HepG2 (cell line): ENCODE measurements at regions not wholly inside any gene's neighbourhood (a gene's known extent, or its start where the extent isn't known, plus 50 kb on each side); places are given as distances from the start of the nearest gene placed in this dataset.

Source experiments
- ATAC-seq: fragments of 200-7000 bp; cut with Tn5 transposase; 3 replicates; pipeline ENCODE4 v1.9.1; 2020; ENCODE audit warnings: mild to moderate bottlenecking, moderate library complexity
- BruUV-seq: library from RNA; stranded (reverse); fragments of 400-500 nt; replicated peaks from 2 replicates; lab custom pipeline; 2021; lab: Mats Ljungman, UMichigan
- CTCF ChIA-PET: fragments of 300-600 bp; formaldehyde crosslinking; extraction: SDS; loops from one replicate; lab custom pipeline; 2021; ENCODE audit warnings: low total read pairs, inconsistent platforms, low intra/inter-chr PET ratio; lab: Yijun Ruan, JAX
- POLR2A ChIA-PET: fragments of 350-600 bp; sonication (Branson Sonifier 250); formaldehyde crosslinking; loops from one replicate; lab custom pipeline; 2020; ENCODE audit warnings: antibody characterized with exemption, inconsistent platforms; lab: Yijun Ruan, JAX
- DNase-seq: peaks from one replicate; pipeline ENCODE4 v3.0.0-alpha.2; 2015; ENCODE audit warnings: low spot score
- FAIRE-seq: peaks from 3 replicates; lab custom pipeline; 2011; peaks lifted over from hg19 to GRCh38; lab: Jason Lieb, UNC
- H2AFZ ChIP-seq: one replicate; pipeline ENCODE4 v1.6.1; 2011; ENCODE audit warnings: low read length, inconsistent platforms
- H3K27ac ChIP-seq: fragments of 300-600 bp; 3 replicates; pipeline ENCODE4 v1.8.0; 2011; ENCODE audit warnings: mixed run types, mild to moderate bottlenecking, mixed read lengths, low read length, inconsistent platforms; ENCODE audit not compliant: insufficient read depth; ENCODE audit errors: extremely low read length
- H3K27me3 ChIP-seq, 2 experiments: fragments of 200-600 bp in 1 of 2; 2 replicates in 1 of 2; 3 replicates in 1 of 2; pipeline versions ENCODE4 v1.6.0 to v1.8.0; 2011; ENCODE audit warnings: low read length in 2 of 2, mild to moderate bottlenecking in 2 of 2, moderate library complexity in 2 of 2, inconsistent platforms in 1 of 2; ENCODE audit not compliant: insufficient read depth in 2 of 2, control insufficient read depth in 1 of 2
- H3K36me3 ChIP-seq, 2 experiments: fragments of 200-600 bp in 1 of 2; replicated peaks in 1 of 2; 2 replicates in 1 of 2; 3 replicates in 1 of 2; pipeline versions ENCODE4 v1.5.1 to v1.8.0; 2011; ENCODE audit warnings: low read length in 2 of 2, inconsistent platforms in 1 of 2; ENCODE audit not compliant: insufficient read depth in 2 of 2, control insufficient read depth in 1 of 2
- H3K4me1 ChIP-seq: 2 replicates; pipeline ENCODE4 v1.5.1; 2012; ENCODE audit warnings: low read length, inconsistent platforms; ENCODE audit not compliant: insufficient read depth
- H3K4me2 ChIP-seq: 2 replicates; pipeline ENCODE4 v1.6.0; 2011; ENCODE audit warnings: low read depth, low read length, inconsistent platforms
- H3K4me3 ChIP-seq, 3 experiments: fragments of 200-600 bp in 1 of 3; sonication (generic), shearing (Covaris generic) in 1 of 3; replicated peaks in 1 of 3; 2 replicates each; pipeline ENCODE4 v1.5.1; 2011 to 2016; ENCODE audit warnings: low read length in 3 of 3, inconsistent platforms in 2 of 3, low read depth in 2 of 3, mild to moderate bottlenecking in 2 of 3, control low read depth in 1 of 3, mixed read lengths in 1 of 3; ENCODE audit not compliant: insufficient read depth in 1 of 3
- H3K79me2 ChIP-seq: one replicate; pipeline ENCODE4 v1.6.1; 2011; ENCODE audit warnings: low read length, inconsistent platforms; ENCODE audit not compliant: insufficient read depth
- H3K9ac ChIP-seq: 2 replicates; pipeline ENCODE4 v1.6.0; 2011; ENCODE audit warnings: mild to moderate bottlenecking, low read depth, low read length, inconsistent platforms; ENCODE audit not compliant: insufficient read depth
- H3K9me3 ChIP-seq: 2 replicates; pipeline ENCODE4 v1.5.1; 2012; ENCODE audit warnings: mild to moderate bottlenecking, low read length
- H4K20me1 ChIP-seq: 2 replicates; pipeline ENCODE4 v1.6.0; 2011; ENCODE audit warnings: inconsistent platforms, mild to moderate bottlenecking, low read length, moderate library complexity; ENCODE audit not compliant: insufficient read depth
- GZF1 ChIP-seq: sonication (generic); formaldehyde crosslinking; IDR thresholded peaks from 2 replicates; pipeline ENCODE4 v1.5.1; 2020; ENCODE audit warnings: mild to moderate bottlenecking, missing genetic modification reagents
- MED13 ChIP-seq: sonication (generic); formaldehyde crosslinking; IDR thresholded peaks from 2 replicates; pipeline ENCODE4 v1.5.0; 2020; ENCODE audit warnings: missing genetic modification reagents
- NKX3-1 ChIP-seq: sonication (generic); formaldehyde crosslinking; IDR thresholded peaks from 2 replicates; pipeline ENCODE4 v1.5.0; 2020; ENCODE audit warnings: missing genetic modification reagents
- THAP11 ChIP-seq: IDR thresholded peaks from 2 replicates; pipeline ENCODE4 v1.6.1; 2016; ENCODE audit warnings: missing biosample characterization, missing genetic modification reagents
- TMF1 ChIP-seq: sonication (generic); formaldehyde crosslinking; IDR thresholded peaks from 2 replicates; pipeline ENCODE4 v1.8.1; 2022; ENCODE audit warnings: low read depth, missing genetic modification reagents
- TOPORS ChIP-seq: sonication (generic); formaldehyde crosslinking; IDR thresholded peaks from 2 replicates; pipeline ENCODE4 v1.8.0; 2023; ENCODE audit warnings: mild to moderate bottlenecking, missing genetic modification reagents
- WGBS: methylation state at CpG from one replicate; pipeline ENCODE4 v1.1.6; 2017; ENCODE audit warnings: low lambda C conversion rate; 5-methylcytosine and 5-hydroxymethylcytosine counted together
- in situ Hi-C: cut with HindIII; loops from 2 replicates; pipeline ENCODE4 v1.10.0; 2017; ENCODE audit warnings: low pct_unique_long_range_greater_than_20kb; ENCODE audit not compliant: extremely low pct_ligation_motif_present
- intact Hi-C: fragments of 100-400 bp; cut with micrococcal nuclease; formaldehyde crosslinking; loops from one replicate; pipeline ENCODE4 v1.10.0; 2022; ENCODE audit not compliant: unreplicated experiment
- TF ChIP-seq, protein P1 (sequence below): sonication (generic); formaldehyde crosslinking; IDR thresholded peaks from 2 replicates; pipeline ENCODE4 v1.4.0; 2020; ENCODE audit warnings: missing genetic modification reagents, mild to moderate bottlenecking, borderline replicate concordance
- TF ChIP-seq, protein P2 (sequence below): sonication (generic); formaldehyde crosslinking; IDR thresholded peaks from 2 replicates; pipeline ENCODE4 v1.8.0; 2022; ENCODE audit warnings: mild to moderate bottlenecking, missing genetic modification reagents, moderate library complexity

DNA sequence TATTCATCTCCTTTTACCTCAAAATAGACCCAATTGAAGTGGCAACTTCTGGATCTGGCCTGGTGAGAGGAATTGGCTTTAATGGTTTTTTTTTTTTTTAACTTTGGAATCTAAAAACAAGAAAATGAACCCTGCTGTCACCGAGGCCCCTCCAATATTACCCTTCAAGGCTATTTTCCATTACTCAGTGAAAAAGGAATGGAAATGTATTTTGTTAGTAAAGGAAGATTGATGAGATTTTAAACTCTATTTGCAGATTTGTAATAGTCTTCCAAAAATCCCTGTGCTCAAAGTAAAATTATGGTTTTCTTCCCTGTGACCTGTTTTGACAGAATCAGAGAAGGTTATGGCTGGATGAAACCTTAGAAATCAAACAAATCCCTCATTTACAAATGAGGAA, 102.9 kb downstream of the TMEM170B start:
- FAIRE-seq: no peak
- ATAC-seq: no peak

More for the DNA sequence above, 102.9 kb downstream of the TMEM170B start:
- DNase-seq: no peak
- H3K79me2 ChIP-seq: no peaks in the 10 kb centered on the region
- H4K20me1 ChIP-seq: no peaks in the 10 kb centered on the region
- H3K4me1 ChIP-seq: no peaks in the 10 kb centered on the region
- no peak for TF ChIP-seq GZF1
- TF ChIP-seq NKX3-1: no peak
- TF ChIP-seq, protein P1, sequence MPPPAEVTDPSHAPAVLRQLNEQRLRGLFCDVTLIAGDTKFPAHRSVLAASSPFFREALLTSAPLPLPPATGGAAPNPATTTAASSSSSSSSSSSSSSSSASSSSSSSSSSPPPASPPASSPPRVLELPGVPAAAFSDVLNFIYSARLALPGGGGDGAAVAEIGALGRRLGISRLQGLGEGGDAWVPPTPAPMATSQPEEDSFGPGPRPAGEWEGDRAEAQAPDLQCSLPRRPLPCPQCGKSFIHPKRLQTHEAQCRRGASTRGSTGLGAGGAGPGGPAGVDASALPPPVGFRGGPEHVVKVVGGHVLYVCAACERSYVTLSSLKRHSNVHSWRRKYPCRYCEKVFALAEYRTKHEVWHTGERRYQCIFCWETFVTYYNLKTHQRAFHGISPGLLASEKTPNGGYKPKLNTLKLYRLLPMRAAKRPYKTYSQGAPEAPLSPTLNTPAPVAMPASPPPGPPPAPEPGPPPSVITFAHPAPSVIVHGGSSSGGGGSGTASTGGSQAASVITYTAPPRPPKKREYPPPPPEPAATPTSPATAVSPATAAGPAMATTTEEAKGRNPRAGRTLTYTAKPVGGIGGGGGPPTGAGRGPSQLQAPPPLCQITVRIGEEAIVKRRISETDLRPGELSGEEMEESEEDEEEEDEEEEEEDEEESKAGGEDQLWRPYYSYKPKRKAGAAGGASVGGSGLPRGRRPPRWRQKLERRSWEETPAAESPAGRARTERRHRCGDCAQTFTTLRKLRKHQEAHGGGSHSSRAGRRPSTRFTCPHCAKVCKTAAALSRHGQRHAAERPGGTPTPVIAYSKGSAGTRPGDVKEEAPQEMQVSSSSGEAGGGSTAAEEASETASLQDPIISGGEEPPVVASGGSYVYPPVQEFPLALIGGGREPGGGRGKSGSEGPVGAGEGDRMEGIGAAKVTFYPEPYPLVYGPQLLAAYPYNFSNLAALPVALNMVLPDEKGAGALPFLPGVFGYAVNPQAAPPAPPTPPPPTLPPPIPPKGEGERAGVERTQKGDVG (CRISPR knock-in tag): no peak
- no peak for TF ChIP-seq THAP11 (CRISPR knock-in tag)
- no peak for TF ChIP-seq MED13 (CRISPR knock-in tag)
- TF ChIP-seq, protein P2, sequence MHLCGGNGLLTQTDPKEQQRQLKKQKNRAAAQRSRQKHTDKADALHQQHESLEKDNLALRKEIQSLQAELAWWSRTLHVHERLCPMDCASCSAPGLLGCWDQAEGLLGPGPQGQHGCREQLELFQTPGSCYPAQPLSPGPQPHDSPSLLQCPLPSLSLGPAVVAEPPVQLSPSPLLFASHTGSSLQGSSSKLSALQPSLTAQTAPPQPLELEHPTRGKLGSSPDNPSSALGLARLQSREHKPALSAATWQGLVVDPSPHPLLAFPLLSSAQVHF (CRISPR knock-in tag): no peak
- TF ChIP-seq TMF1: no peak
- no peak for TF ChIP-seq TOPORS (CRISPR knock-in tag)
- H3K27ac ChIP-seq: no peak overlapping the region
- no peak overlapping the region for H3K9ac ChIP-seq
- intact Hi-C loops (no loop called here), in situ Hi-C loops (no loop called here)
- peaks cover 0 to 11% of the 10 kb centered on the region in 2 experiments; a peak in 3 of 5 replicates for H3K27me3 ChIP-seq
- POLR2A ChIA-PET: no interaction called here
- CTCF ChIA-PET: no interaction called here
- no peaks in the 10 kb centered on the region for H3K9me3 ChIP-seq
- H2AFZ ChIP-seq: no peak overlapping the region
- WGBS: 3% methylated on average over 1 of the region's 1 CpG
- BruUV-seq: no TSS peak
- no peaks in the 10 kb centered on the region for H3K36me3 ChIP-seq
- H3K4me2 ChIP-seq: no peak overlapping the region
- H3K4me3 ChIP-seq: no peak overlapping the region
